ENCODE measurements at regions not wholly inside any gene's neighbourhood (a gene's known extent, or its start where the extent isn't known, plus 50 kb on each side); places are given as distances from the start of the nearest gene placed in this dataset.
A peak's percentile ranks its signal among the peaks of the same experiment; 100 is the strongest.
"Not testable (repeated sequence)": the region's sequence is repeated elsewhere in the genome, so short reads cannot be mapped to it uniquely, and the experiment has no call there.

DNA sequence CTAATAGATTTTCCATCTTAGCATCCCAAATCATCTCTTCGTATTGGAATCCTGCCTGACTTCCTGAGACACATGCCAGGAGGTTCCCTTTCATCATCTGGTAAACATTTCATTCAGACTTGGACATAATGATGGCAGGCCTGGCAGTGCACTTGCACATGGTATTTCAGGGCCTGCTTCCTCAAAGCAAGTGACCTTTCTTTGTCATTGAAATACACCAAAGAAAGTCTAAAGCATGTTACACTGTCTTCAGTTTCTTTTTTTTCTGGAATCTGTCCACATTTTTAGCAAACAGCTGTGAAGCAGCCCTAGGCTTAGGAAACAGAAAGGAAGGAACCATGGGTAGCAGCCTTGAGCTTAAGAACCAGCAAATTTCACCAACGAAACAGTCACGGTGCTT lies 205.9 kb upstream of the VCX start:
- DNase-seq: no peak

DNA sequence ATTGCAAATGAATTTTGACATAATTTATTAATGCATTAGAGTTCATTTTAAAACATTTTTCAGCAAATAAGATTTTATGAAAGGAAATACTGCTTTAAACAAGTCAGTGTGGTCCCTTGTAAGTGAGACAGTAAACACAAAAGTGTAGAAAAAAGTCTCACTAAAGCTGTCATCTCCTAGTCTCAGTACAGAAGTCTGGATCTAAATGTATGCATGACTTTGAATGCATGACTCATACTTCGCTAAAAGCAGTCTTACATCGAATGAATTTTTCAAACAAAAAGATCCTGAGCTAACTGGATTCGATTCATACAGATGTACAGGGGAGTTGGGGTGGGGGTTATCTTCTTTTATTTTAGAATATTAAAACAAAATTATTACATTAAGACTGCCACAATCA lies 207.4 kb upstream of the VCX start:
- no peak for DNase-seq

DNA sequence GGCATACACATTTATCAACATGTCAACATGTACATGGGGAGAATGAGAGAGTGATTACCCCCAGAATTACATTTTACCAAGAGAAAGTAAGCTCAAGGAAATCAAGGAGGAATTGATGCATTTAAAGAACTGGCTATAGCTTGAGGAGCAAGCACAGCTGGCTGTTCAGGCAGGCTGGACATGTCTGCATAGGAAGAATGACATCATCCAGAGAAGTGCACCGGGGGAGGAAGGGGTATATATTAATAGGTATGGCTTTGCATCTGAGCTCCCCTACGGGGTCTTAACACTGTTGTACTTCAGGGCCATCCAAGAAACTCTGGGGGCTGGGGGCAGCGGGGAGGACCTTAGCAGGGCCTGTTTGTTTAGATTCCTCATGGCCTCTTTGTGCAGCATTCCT lies 222.4 kb upstream of the VCX start:
- no peak for DNase-seq

DNA sequence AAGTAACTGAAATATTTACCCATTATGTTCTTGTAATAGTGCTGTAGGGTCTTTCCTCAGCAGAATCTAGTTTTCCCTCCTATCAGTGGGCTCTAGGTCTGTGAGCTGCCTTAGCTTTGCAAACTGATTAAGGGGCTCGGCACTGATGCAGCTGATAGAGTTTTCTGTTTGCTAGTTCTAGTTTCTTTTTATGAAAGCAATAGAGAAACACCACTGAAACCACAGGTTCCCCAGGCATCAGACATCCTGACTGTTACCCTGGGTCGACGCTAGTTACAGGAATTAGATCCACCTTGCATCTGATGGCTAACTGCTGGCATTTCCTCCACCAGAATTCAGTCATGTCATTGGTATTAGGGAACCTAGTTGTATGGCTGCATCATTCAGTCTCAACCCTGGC lies 225.0 kb upstream of the VCX start:
- DNase-seq: no peak

DNA sequence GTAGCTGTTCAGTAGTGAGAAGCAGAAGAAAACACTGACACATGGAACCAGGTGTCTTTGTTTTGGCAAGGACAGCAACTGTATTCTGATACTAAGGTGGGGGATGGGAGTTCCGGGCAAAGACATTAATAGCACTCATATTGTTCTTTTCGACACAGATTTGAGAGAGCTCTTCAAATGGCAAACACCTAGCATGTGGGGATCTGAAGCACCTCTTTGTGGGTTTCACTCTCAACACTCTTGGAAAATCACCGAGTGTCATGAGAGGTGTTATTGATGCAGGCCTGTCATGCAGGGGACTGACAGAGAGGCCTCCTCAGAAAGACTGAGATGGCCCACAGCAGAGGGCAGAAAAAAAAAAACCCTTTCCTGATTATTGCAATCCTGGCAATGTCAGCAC lies 228.4 kb upstream of the VCX start:
- no peak for DNase-seq

DNA sequence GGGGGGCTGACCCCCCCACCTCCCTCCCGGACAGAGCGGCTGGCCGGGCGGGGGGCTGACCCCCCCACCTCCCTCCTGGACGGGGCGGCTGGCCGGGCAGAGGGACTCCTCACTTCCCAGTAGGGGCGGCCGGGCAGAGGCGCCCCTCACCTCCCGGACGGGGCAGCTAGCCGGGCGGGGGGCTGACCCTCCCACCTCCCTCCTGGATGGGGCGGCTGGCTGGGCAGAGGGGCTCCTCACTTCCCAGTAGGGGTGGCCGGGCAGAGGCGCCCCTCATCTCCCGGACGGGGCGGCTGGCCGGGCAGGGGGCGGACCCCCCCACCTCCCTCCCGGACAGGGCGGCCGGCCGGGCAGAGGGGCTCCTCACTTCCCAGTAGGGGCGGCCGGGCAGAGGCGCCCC lies 234.3 kb upstream of the VCX start:
- DNase-seq: not testable (repeated sequence)

DNA sequence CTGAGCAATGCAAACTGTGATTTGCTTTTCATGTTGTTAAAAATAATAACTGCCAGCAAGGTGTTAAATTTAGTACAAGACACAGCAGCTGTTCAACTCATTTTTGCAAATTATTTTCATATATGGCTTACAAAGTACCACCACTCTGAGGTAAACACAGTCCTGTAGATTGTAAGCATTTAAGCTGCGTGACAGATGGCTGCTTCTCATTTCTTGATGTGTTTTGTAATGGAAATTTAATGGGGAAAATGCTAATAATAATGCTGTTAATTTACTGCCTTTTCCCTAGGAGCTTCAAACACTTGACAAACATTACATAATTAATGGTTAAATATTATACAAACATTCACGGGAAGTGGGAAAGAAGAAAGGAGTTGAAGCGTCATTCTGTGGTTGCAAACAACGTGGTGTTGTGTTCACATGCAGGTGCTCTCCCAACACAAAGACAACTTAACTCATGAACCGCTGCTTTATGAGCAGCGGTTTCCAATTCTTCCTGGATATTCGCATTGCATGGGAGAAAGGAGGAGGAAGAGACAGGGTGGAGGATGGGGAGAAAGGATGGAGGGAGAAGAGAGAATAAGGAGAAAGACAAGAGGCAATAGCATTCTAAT lies 236.8 kb upstream of the VCX start:
- no peak for DNase-seq

DNA sequence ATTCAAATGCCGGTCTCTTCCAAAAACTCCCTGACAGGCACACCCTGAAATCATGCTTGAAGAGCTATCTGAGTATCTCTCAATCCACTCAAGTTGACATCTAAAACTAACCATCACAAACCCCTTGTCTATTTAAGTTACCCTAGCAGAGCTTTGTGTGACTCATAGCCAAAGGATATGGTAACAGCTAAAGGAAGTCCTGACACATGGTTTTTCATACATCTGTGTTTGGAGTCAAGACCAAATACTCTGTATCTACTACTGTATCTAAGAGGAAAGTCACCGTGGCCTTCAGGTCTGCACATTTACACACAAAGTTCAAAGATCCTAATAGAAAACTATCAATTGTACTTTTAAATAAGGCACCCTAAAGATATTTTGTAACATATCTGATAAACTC lies 239.6 kb upstream of the VCX start:
- DNase-seq: no peak

DNA sequence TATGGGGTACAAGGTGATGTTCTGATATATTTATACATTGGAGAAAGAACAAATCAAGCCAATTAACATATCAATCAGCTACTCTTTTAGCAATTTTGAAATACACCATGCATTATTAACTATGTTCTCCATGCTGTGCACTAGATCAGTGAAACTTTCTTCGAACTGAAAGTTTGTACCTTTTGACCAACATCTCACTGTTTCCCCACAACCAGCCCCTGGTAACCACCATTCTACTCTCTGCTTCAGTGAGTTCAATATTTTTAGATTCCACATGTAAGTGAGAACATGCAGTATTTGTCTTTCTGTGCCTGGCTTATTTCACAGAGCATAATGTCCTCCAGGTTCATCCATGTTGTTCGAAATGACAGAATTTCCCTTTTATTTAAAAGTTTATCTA lies 246.1 kb upstream of the VCX start:
- no peak for DNase-seq

DNA sequence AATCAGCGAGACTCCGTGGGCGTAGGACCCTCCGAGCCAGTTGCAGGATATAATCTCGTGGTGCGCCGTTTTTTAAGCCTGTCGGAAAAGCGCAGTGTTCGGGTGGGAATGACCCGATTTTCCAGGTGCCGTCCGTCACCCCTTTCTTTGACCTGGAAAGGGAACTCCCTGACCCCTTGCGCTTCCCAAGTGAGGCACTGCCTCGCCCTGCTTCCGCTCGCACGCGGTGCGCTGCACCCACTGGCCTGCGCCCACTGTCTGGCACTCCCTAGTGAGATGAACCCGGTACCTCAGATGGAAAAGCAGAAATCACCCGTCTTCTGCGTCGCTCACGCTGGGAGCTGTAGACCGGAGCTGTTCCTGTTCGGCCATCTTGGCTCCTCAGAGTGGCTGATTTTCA lies 249.6 kb upstream of the VCX start:
- not testable (repeated sequence) for DNase-seq

DNA sequence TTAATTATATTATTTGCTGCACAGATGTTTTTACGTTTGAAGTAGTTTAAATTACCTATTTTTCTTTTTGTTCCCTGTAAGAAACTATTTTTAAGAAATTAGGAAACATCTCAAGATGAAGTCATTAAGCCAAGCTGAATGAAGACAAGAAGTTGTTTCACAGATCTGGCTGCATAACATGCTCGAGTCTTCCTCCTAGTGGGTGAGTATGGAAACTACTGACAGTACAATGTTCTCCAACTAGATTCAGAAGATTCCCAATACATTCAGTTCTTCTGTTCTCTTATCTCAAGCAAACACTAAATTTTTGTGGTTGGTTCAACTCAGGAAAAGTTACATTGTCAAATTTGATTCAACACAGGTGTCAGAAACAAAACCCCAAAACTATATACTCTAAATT lies 256.8 kb upstream of the VCX start:
- DNase-seq: peak in 1 of 2 donors; percentile 56

DNA sequence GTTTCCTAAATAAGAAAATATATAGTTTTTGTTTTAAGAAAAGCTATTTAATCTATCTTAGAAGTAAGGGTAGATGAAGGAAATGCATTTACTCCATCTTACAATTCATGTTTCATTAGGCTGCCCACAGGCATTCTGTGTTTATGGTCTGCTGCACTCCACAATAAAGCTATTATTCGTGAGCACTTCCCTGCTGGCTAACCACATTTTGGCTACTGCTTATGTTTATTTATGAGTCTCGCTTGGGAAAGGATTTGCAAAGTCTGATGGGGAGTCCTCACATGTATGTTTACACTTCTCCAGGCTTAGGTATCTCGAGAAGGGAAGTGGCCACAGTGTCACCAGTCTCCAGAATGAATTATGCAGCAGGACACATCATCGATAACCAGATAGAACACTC lies 260.8 kb upstream of the VCX start:
- no peak for DNase-seq

DNA sequence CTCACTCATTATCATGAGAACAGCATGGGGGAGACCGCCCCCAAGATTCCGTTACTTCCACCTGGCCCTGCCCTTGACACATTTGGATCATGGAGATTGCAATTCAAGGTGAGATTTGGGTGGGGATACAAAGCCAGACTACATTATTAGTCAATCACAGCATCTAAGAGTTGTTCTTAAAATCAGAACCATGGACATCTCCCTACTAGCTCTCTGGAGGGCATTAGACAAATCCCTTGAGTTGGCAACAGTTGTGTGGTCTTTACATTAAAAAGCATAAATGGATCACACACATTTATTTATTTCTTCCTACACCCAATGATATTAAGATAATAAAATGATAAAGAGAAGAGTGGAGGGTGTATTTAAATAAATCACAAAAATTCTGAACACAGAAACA lies 262.8 kb upstream of the VCX start:
- DNase-seq: no peak

DNA sequence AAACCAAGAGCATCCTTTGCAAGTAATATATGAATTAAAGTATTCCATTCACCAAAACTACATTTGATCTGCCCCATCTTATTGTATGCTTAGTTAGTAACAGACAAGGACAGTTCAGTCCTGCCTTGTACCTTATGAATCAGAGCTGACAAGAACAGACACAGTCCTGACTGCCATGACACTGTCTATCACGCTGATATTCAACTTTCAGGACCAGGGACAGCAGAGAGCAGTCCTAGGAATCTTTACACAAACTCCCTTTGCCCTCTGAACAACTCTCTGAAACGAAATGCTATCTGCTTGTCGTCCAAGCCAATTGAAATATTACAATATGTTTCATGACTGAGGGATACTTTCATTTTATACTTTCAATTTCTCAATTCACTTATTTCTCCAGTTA lies 268.6 kb upstream of the VCX start:
- DNase-seq: no peak

DNA sequence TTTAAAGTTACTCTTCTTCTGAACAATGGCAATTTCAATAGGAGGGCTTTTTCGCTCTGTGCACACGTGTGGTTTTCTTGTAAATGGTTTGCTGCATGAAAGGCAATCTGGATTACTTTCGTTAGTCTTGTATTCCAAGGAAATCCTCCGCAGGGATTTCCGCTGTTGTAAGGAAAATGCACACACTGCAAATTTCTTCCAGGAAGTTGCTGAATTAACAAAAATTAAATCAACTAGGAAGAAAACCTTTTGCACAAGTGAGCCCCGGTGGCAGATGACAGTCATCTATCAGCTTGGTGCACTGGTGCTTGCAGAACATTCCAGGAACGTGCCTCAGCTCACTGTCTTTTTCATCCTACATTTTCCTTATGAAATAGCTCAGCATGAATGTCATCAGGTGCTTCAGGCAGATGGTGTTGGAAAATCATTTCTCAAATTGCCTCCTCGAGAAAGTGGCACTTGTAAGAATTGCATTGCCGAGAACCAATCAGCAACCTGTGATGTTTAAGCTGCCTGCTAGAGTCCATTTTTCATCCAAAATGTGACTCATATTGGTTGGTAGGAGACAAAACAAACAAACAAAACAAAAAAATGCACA lies 272.4 kb upstream of the VCX start:
- no peak for DNase-seq

DNA sequence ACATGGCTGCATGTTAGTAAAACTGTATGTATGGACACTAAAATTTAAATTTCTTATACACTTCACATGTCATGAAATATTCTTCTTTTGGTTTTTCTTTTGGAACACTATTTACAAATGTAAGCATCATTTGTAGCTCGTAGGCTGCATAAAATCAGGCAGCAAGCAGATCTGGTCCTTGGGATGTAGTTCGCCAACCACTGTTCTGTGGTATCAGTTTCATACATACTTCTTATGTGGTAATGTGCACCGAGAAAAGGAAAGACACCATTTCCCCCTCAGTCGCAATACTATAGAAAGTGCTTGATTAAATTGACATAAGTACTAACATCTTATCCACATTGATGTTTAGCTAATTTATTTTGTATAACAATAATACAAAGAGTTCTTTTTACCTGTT lies 274.4 kb upstream of the VCX start:
- no peak for DNase-seq

DNA sequence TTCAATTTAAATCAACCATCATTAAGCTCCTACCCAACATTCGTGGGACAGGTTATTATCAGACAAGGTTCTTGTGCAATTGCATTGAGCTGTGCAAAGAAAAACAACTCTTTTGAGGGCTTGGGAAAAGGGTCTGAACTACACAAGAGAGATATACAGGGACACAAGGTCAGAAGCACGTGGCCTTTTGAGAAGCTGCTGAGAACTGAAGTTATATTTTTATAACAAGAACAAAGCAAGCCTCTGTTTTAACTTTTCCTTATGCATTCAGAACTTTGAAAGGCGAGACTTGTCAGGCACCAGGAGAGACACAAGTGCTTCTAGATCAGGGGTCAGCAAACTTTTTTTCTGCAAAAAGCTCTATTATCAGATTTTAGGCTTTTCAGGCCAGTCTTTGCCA lies 274.8 kb upstream of the VCX start:
- no peak for DNase-seq

DNA sequence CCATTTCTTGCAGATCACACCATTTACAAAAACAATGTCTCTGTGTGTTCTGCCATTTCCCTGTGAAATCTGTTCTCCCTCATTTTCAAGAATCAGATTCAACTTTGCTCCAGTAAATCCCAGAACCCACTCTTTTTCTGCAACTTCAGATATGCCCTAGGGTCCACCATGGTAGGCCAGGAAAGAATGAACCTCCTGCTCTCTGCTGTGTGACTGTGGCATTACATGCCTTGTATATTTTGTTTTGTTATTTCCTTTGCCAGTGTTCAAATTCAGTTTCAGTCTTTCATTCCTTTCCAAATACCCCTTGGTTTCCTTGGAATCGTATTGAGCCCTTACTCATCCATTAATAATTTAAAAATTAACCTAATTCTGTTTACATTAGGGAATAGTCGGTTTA lies 290.2 kb upstream of the VCX start:
- no peak for DNase-seq

DNA sequence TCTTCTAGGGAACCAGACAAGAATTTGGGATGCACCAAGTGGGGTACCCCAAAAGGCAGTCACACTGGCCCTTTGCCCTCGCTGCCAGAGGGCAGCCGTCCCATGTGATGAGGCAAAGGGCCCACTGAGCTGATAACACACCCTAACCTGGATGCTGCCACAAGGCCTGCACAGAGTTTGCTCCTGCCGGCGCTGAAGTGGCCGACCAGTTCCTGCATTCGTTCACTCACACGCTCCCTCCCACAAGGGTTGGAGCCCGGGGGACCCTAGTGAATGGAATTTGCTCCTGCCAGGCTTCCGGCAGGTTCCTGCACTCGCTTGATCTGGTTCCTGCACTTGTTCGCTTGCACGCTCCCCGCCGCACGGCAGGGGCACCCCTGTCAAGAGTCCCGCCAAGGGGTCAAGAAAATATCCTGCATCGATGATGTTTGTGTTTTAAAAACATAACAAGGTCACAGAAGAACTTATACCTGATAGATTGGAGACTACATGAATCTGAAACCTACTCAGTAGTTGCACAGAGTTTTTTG lies 296.4 kb upstream of the VCX start:
- no peak for DNase-seq

DNA sequence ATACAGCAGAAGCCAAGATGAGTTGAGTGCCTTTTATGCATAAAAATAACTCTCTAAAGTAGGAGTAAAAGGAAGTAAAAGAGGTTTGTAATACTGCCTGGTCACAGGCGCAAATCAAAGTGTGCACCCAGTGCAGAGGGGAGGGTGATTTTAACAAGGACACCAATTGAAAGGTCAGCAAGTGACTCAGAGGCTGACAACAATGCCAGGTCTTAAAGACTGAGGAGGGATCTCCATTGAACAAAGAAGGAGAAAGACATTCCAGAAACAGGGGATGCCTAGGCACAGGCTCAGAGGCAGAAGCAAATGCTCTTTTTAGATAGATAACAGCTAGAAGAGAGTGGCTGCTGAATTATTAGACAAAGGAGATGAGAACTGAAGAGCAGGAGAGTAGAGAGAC lies 297.4 kb upstream of the VCX start:
- DNase-seq: no peak

DNA sequence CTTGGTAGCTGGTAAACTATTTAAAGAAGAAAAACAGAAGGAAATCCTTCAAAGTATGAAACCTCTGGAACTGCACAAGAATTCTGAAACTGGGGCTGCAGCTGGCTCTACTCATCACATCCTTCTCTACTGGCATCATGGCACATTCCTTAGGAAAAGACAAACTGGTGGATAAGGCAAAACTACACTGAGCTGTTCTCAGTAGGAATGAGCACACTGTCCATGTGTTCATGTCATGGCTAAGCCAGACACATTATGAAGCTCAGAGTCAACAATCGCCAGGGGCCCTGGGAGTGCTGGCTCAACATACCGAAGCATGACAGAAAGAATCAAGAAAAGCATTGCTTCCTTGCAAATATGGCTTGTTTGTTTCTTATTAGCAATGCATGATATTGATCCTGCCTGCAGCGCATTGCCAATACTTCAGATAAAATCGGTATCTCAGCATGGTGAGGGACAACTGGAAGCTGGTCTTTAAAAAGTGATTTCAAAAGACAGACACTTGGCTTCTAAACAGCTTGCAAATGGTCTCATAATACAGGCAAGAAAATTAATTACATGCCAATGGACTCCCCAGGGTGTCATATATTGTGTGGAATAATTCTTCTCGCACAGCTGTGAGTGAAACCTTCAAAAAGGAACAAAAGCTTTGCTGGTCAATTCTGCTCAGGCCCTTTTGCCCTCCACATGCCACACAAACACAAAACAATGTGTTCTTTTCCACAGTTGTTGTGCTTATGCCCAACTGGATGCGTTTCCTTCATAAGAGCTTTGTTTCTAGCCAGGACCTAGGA lies 300.2 kb upstream of the VCX start:
- no peak for DNase-seq

DNA sequence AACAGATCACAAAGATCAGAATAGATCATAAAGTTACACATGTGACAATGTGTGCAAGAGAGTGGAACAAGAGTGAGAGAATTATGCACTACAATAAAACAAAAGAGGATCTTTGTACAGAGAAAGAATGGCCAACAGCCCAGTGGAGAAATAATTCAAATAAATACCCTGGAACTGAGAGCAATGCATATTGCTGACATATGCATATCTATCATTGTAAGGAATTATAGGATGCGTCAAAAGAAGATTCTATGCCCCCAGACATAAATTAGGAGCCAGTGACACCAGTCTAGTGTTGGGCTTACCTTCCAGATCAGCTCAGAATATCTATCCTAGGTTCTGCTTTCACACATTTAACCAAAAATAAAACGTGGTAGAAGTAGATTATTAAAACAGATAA lies 320.1 kb upstream of the VCX start:
- no peak for DNase-seq

DNA sequence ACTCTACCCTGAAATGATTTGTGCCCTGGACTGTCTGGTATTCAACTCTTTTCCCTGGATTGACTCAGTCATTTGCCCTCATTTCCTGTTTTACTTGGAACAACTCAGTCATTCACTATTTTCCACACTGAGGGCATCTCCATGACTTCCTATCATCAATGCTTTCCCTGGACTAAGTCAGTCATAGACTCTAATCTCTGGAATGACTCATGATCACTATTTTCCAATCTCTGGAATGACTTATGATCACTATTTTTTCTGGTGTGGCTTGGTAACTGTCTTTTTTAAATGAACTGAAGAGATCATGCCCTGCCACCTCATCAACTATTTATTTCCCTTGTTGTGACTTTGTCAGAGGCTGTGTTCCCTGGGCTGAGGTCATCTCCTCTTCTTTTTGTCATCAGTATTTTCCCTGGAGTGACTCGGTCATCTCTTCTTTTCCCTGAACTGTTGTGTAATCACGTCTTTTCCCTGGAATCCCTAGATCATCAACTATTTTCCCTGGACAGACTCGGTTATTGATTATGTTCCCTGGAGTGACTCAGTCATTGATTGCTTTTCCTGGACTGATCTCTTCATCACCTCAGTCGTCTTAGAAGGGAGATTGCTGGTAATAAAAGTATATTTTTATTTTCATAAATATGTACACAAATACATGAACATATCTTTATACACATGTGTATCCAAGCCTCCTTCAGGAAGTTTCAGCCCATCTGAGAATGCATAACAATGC lies 327.1 kb upstream of the VCX start:
- no peak for DNase-seq
